ENCODE measurements at regions not wholly inside any gene's neighbourhood (a gene's known extent, or its start where the extent isn't known, plus 50 kb on each side); places are given as distances from the start of the nearest gene placed in this dataset.

- ChIA-PET POLR2A (no interaction called here), CTCF (no interaction called here)
- no peak for DNase-seq
- H3K36me3 Mint-ChIP-seq = no peaks in the 10 kb centered on the region
- H3K27ac Mint-ChIP-seq = no peak overlapping the region
- Histone ChIP-seq H3K27me3 (ENCODE audit: insufficient read depth, low read length, poor library complexity, severe bottlenecking) (no peaks in the 10 kb centered on the region), H3K27ac (ENCODE audit: low read depth, low read length) (no peak overlapping the region), H3K4me1 (ENCODE audit: insufficient read depth, low read length) (no peaks in the 10 kb centered on the region), H3K4me3 (ENCODE audit: low read length) (no peak overlapping the region), H3K9me3 (ENCODE audit: low read length) (no peaks in the 10 kb centered on the region), H3K36me3 (ENCODE audit: insufficient read depth, low read length) (no peaks in the 10 kb centered on the region)
- H3K9me3 Mint-ChIP-seq = no peaks in the 10 kb centered on the region
- no peaks in the 10 kb centered on the region for H3K4me1 Mint-ChIP-seq
- H3K4me3 Mint-ChIP-seq = no peak overlapping the region
- peaks cover 6 to 16% of the 10 kb centered on the region in 2 donors for H3K27me3 Mint-ChIP-seq
These were observed 193.7 kb upstream of the FRMD6 start for GRCh38 chr14:51457843-51458562.

GRCh38 chr14:51458563-51458955 lies 193.2 kb upstream of the FRMD6 start:
- Histone ChIP-seq H3K9me3 (ENCODE audit: low read length) (no peaks in the 10 kb centered on the region), H3K4me1 (ENCODE audit: insufficient read depth, low read length) (no peaks in the 10 kb centered on the region), H3K4me3 (ENCODE audit: low read length) (no peak overlapping the region), H3K36me3 (ENCODE audit: insufficient read depth, low read length) (no peaks in the 10 kb centered on the region), H3K27me3 (ENCODE audit: insufficient read depth, low read length, poor library complexity, severe bottlenecking) (no peaks in the 10 kb centered on the region), H3K27ac (ENCODE audit: low read depth, low read length) (no peak overlapping the region)
- Mint-ChIP-seq H3K4me1 (no peaks in the 10 kb centered on the region), H3K4me3 (no peak overlapping the region), H3K36me3 (no peaks in the 10 kb centered on the region), H3K9me3 (no peaks in the 10 kb centered on the region), H3K27me3 (peaks cover 6 to 16% of the 10 kb centered on the region in 2 donors), H3K27ac (no peak overlapping the region)
- CTCF ChIA-PET = no interaction called here
- POLR2A ChIA-PET = no interaction called here
- no peak for DNase-seq

- H3K4me3 Mint-ChIP-seq = no peak overlapping the region
- no peak overlapping the region for H3K4me3 ChIP-seq (ENCODE audit: low read length)
- H3K36me3 Mint-ChIP-seq = no peaks in the 10 kb centered on the region
- no peaks in the 10 kb centered on the region for H3K4me1 ChIP-seq (ENCODE audit: insufficient read depth, low read length)
- H3K4me1 Mint-ChIP-seq = no peaks in the 10 kb centered on the region
- no peak overlapping the region for H3K27ac ChIP-seq (ENCODE audit: low read depth, low read length)
- H3K27ac Mint-ChIP-seq = no peak overlapping the region
- H3K36me3 ChIP-seq (ENCODE audit: insufficient read depth, low read length) = no peaks in the 10 kb centered on the region
- DNase-seq = no peak
- H3K9me3 Mint-ChIP-seq = no peaks in the 10 kb centered on the region
- CTCF ChIA-PET = no interaction called here
- H3K27me3 Mint-ChIP-seq = peaks cover 8 to 19% of the 10 kb centered on the region in 2 donors
- no peaks in the 10 kb centered on the region for H3K27me3 ChIP-seq (ENCODE audit: insufficient read depth, low read length, poor library complexity, severe bottlenecking)
- no peaks in the 10 kb centered on the region for H3K9me3 ChIP-seq (ENCODE audit: low read length)
- POLR2A ChIA-PET = no interaction called here
These were observed 191.7 kb upstream of the FRMD6 start for GRCh38 chr14:51460011-51460410.

- no peak overlapping the region for H3K4me3 ChIP-seq (ENCODE audit: low read length)
- Mint-ChIP-seq H3K4me1 (no peaks in the 10 kb centered on the region), H3K4me3 (no peak overlapping the region), H3K27ac (no peak overlapping the region), H3K9me3 (peaks cover 0 to 2% (median 0%) of the 10 kb centered on the region in 5 donors), H3K36me3 (no peaks in the 10 kb centered on the region), H3K27me3 (peaks cover 4 to 6% of the 10 kb centered on the region in 2 donors)
- DNase-seq = no peak
- H3K4me1 ChIP-seq (ENCODE audit: insufficient read depth, low read length) = no peaks in the 10 kb centered on the region
- H3K27ac ChIP-seq (ENCODE audit: low read depth, low read length) = no peak overlapping the region
- ChIA-PET POLR2A (no interaction called here), CTCF (no interaction called here)
- no peaks in the 10 kb centered on the region for H3K36me3 ChIP-seq (ENCODE audit: insufficient read depth, low read length)
- H3K27me3 ChIP-seq (ENCODE audit: insufficient read depth, low read length, poor library complexity, severe bottlenecking) = no peaks in the 10 kb centered on the region
- H3K9me3 ChIP-seq (ENCODE audit: low read length) = no peaks in the 10 kb centered on the region
These were observed 189.5 kb upstream of the FRMD6 start for GRCh38 chr14:51462182-51462581.

- Histone ChIP-seq H3K27me3 (ENCODE audit: insufficient read depth, low read length, poor library complexity, severe bottlenecking) (no peaks in the 10 kb centered on the region), H3K9me3 (ENCODE audit: low read length) (no peaks in the 10 kb centered on the region), H3K36me3 (ENCODE audit: insufficient read depth, low read length) (no peaks in the 10 kb centered on the region), H3K4me1 (ENCODE audit: insufficient read depth, low read length) (no peaks in the 10 kb centered on the region), H3K4me3 (ENCODE audit: low read length) (no peak overlapping the region), H3K27ac (ENCODE audit: low read depth, low read length) (no peak overlapping the region)
- H3K36me3 Mint-ChIP-seq = no peaks in the 10 kb centered on the region
- peaks cover 4 to 6% of the 10 kb centered on the region in 2 donors for H3K27me3 Mint-ChIP-seq
- H3K4me3 Mint-ChIP-seq = no peak overlapping the region
- DNase-seq = no peak
- H3K9me3 Mint-ChIP-seq = peaks cover 0 to 2% (median 0%) of the 10 kb centered on the region in 5 donors
- H3K4me1 Mint-ChIP-seq = no peaks in the 10 kb centered on the region
- ChIA-PET POLR2A (no interaction called here), CTCF (no interaction called here)
- peak overlapping the region in 1 of 8 donors; percentile 78 for H3K27ac Mint-ChIP-seq
These were observed 189.0 kb upstream of the FRMD6 start for GRCh38 chr14:51462706-51463105.

DNA sequence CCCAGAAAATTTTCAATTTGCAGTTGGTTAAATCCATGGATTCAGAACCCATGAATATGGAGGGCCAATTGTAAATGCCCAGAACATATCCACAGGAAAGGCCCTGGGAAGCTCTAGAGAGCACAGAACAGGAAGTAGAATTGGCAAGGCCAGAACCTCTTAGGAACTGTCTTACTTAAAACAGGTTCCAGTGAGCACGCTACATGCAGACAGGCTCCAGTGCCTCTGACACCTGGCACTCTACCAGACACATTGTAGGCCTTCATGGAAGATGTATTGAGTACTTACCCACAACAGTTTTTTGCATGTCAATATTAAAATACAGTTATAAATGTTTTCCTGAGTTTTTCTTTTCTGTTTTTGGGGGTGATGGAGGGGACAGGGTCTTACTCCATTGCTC lies 188.2 kb upstream of the FRMD6 start:
- H3K4me3 Mint-ChIP-seq = no peak overlapping the region
- no peaks in the 10 kb centered on the region for H3K9me3 ChIP-seq (ENCODE audit: low read length)
- ChIA-PET POLR2A (no interaction called here), CTCF (no interaction called here)
- no peak for DNase-seq
- H3K27me3 Mint-ChIP-seq = peaks cover 2 to 3% of the 10 kb centered on the region in 2 donors
- no peak overlapping the region for H3K27ac ChIP-seq (ENCODE audit: low read depth, low read length)
- no peak overlapping the region for H3K4me3 ChIP-seq (ENCODE audit: low read length)
- no peaks in the 10 kb centered on the region for H3K27me3 ChIP-seq (ENCODE audit: insufficient read depth, low read length, poor library complexity, severe bottlenecking)
- peaks cover 0 to 2% (median 0%) of the 10 kb centered on the region in 5 donors for H3K9me3 Mint-ChIP-seq
- no peaks in the 10 kb centered on the region for H3K4me1 Mint-ChIP-seq
- H3K36me3 ChIP-seq (ENCODE audit: insufficient read depth, low read length) = no peaks in the 10 kb centered on the region
- no peak overlapping the region for H3K27ac Mint-ChIP-seq
- no peaks in the 10 kb centered on the region for H3K36me3 Mint-ChIP-seq
- no peaks in the 10 kb centered on the region for H3K4me1 ChIP-seq (ENCODE audit: insufficient read depth, low read length)

GRCh38 chr14:51464411-51464810 lies 187.3 kb upstream of the FRMD6 start:
- Mint-ChIP-seq H3K36me3 (no peaks in the 10 kb centered on the region), H3K9me3 (peaks cover 0 to 2% (median 0%) of the 10 kb centered on the region in 5 donors), H3K27me3 (peaks cover 2 to 3% of the 10 kb centered on the region in 2 donors), H3K27ac (no peak overlapping the region), H3K4me3 (no peak overlapping the region), H3K4me1 (no peaks in the 10 kb centered on the region)
- POLR2A ChIA-PET = no interaction called here
- Histone ChIP-seq H3K9me3 (ENCODE audit: low read length) (no peaks in the 10 kb centered on the region), H3K36me3 (ENCODE audit: insufficient read depth, low read length) (no peaks in the 10 kb centered on the region), H3K4me3 (ENCODE audit: low read length) (no peak overlapping the region), H3K27me3 (ENCODE audit: insufficient read depth, low read length, poor library complexity, severe bottlenecking) (no peaks in the 10 kb centered on the region), H3K27ac (ENCODE audit: low read depth, low read length) (no peak overlapping the region), H3K4me1 (ENCODE audit: insufficient read depth, low read length) (no peaks in the 10 kb centered on the region)
- CTCF ChIA-PET = no interaction called here
- DNase-seq = no peak

GRCh38 chr14:51465486-51465885 lies 186.2 kb upstream of the FRMD6 start:
- no peaks in the 10 kb centered on the region for H3K36me3 Mint-ChIP-seq
- no peak overlapping the region for H3K4me3 Mint-ChIP-seq
- no peak overlapping the region for H3K27ac Mint-ChIP-seq
- no peaks in the 10 kb centered on the region for H3K4me1 ChIP-seq (ENCODE audit: insufficient read depth, low read length)
- no peaks in the 10 kb centered on the region for H3K4me1 Mint-ChIP-seq
- peaks cover 3 to 4% of the 10 kb centered on the region in 2 donors for H3K27me3 Mint-ChIP-seq
- ChIA-PET CTCF (interaction anchor here (0.6 kb wide), 1 partner anchor 1278 kb away, joined by 3 read pairs; no protein-coding TSS in a partner anchor), POLR2A (no interaction called here)
- H3K4me3 ChIP-seq (ENCODE audit: low read length) = no peak overlapping the region
- DNase-seq = no peak
- no peak overlapping the region for H3K27ac ChIP-seq (ENCODE audit: low read depth, low read length)
- H3K9me3 ChIP-seq (ENCODE audit: low read length) = no peaks in the 10 kb centered on the region
- H3K36me3 ChIP-seq (ENCODE audit: insufficient read depth, low read length) = no peaks in the 10 kb centered on the region
- peaks cover 0 to 2% (median 0%) of the 10 kb centered on the region in 5 donors for H3K9me3 Mint-ChIP-seq
- no peaks in the 10 kb centered on the region for H3K27me3 ChIP-seq (ENCODE audit: insufficient read depth, low read length, poor library complexity, severe bottlenecking)
